HepG2 (cell line): ENCODE measurements at regions not wholly inside any gene's neighbourhood (a gene's known extent, or its start where the extent isn't known, plus 50 kb on each side); places are given as distances from the start of the nearest gene placed in this dataset.

Source experiments
- ATAC-seq: fragments of 200-7000 bp; cut with Tn5 transposase; 3 replicates; pipeline ENCODE4 v1.9.1; 2020; ENCODE audit warnings: mild to moderate bottlenecking, moderate library complexity
- BruUV-seq: library from RNA; stranded (reverse); fragments of 400-500 nt; replicated peaks from 2 replicates; lab custom pipeline; 2021; lab: Mats Ljungman, UMichigan
- CTCF ChIA-PET: fragments of 300-600 bp; formaldehyde crosslinking; extraction: SDS; loops from one replicate; lab custom pipeline; 2021; ENCODE audit warnings: low total read pairs, inconsistent platforms, low intra/inter-chr PET ratio; lab: Yijun Ruan, JAX
- POLR2A ChIA-PET: fragments of 350-600 bp; sonication (Branson Sonifier 250); formaldehyde crosslinking; loops from one replicate; lab custom pipeline; 2020; ENCODE audit warnings: antibody characterized with exemption, inconsistent platforms; lab: Yijun Ruan, JAX
- DNase-seq: peaks from one replicate; pipeline ENCODE4 v3.0.0-alpha.2; 2015; ENCODE audit warnings: low spot score
- FAIRE-seq: peaks from 3 replicates; lab custom pipeline; 2011; peaks lifted over from hg19 to GRCh38; lab: Jason Lieb, UNC
- H2AFZ ChIP-seq: one replicate; pipeline ENCODE4 v1.6.1; 2011; ENCODE audit warnings: low read length, inconsistent platforms
- H3K27ac ChIP-seq: fragments of 300-600 bp; 3 replicates; pipeline ENCODE4 v1.8.0; 2011; ENCODE audit warnings: mixed run types, mild to moderate bottlenecking, mixed read lengths, low read length, inconsistent platforms; ENCODE audit not compliant: insufficient read depth; ENCODE audit errors: extremely low read length
- H3K27me3 ChIP-seq, 2 experiments: fragments of 200-600 bp in 1 of 2; 2 replicates in 1 of 2; 3 replicates in 1 of 2; pipeline versions ENCODE4 v1.6.0 to v1.8.0; 2011; ENCODE audit warnings: low read length in 2 of 2, mild to moderate bottlenecking in 2 of 2, moderate library complexity in 2 of 2, inconsistent platforms in 1 of 2; ENCODE audit not compliant: insufficient read depth in 2 of 2, control insufficient read depth in 1 of 2
- H3K36me3 ChIP-seq, 2 experiments: fragments of 200-600 bp in 1 of 2; replicated peaks in 1 of 2; 2 replicates in 1 of 2; 3 replicates in 1 of 2; pipeline versions ENCODE4 v1.5.1 to v1.8.0; 2011; ENCODE audit warnings: low read length in 2 of 2, inconsistent platforms in 1 of 2; ENCODE audit not compliant: insufficient read depth in 2 of 2, control insufficient read depth in 1 of 2
- H3K4me1 ChIP-seq: 2 replicates; pipeline ENCODE4 v1.5.1; 2012; ENCODE audit warnings: low read length, inconsistent platforms; ENCODE audit not compliant: insufficient read depth
- H3K4me2 ChIP-seq: 2 replicates; pipeline ENCODE4 v1.6.0; 2011; ENCODE audit warnings: low read depth, low read length, inconsistent platforms
- H3K4me3 ChIP-seq, 3 experiments: fragments of 200-600 bp in 1 of 3; sonication (generic), shearing (Covaris generic) in 1 of 3; replicated peaks in 1 of 3; 2 replicates each; pipeline ENCODE4 v1.5.1; 2011 to 2016; ENCODE audit warnings: low read length in 3 of 3, inconsistent platforms in 2 of 3, low read depth in 2 of 3, mild to moderate bottlenecking in 2 of 3, control low read depth in 1 of 3, mixed read lengths in 1 of 3; ENCODE audit not compliant: insufficient read depth in 1 of 3
- H3K79me2 ChIP-seq: one replicate; pipeline ENCODE4 v1.6.1; 2011; ENCODE audit warnings: low read length, inconsistent platforms; ENCODE audit not compliant: insufficient read depth
- H3K9ac ChIP-seq: 2 replicates; pipeline ENCODE4 v1.6.0; 2011; ENCODE audit warnings: mild to moderate bottlenecking, low read depth, low read length, inconsistent platforms; ENCODE audit not compliant: insufficient read depth
- H3K9me3 ChIP-seq: 2 replicates; pipeline ENCODE4 v1.5.1; 2012; ENCODE audit warnings: mild to moderate bottlenecking, low read length
- H4K20me1 ChIP-seq: 2 replicates; pipeline ENCODE4 v1.6.0; 2011; ENCODE audit warnings: inconsistent platforms, mild to moderate bottlenecking, low read length, moderate library complexity; ENCODE audit not compliant: insufficient read depth
- CCDC6 ChIP-seq: sonication (generic); formaldehyde crosslinking; IDR thresholded peaks from 2 replicates; pipeline ENCODE4 v1.8.1; 2022; ENCODE audit warnings: mild to moderate bottlenecking, missing genetic modification reagents, moderate library complexity
- PAF1 ChIP-seq: IDR thresholded peaks from 2 replicates; pipeline ENCODE4 v1.6.1; 2016; ENCODE audit warnings: missing genetic modification reagents, missing compliant biosample characterization
- SRSF4 ChIP-seq: fragments of 200-400 bp; formaldehyde crosslinking; IDR thresholded peaks from one replicate; pipeline ENCODE4 v1.6.1; 2018; ENCODE audit warnings: mild to moderate bottlenecking, low read depth, low read length, moderate library complexity; ENCODE audit not compliant: poor library complexity, severe bottlenecking
- TEAD3 ChIP-seq: optimal IDR thresholded peaks from 2 replicates; pipeline ENCODE3; 2016; ENCODE audit warnings: borderline replicate concordance
- TFDP2 ChIP-seq: sonication (generic); formaldehyde crosslinking; IDR thresholded peaks from 2 replicates; pipeline ENCODE4 v1.4.0; 2020; ENCODE audit warnings: missing genetic modification reagents
- XBP1 ChIP-seq: sonication (generic); formaldehyde crosslinking; IDR thresholded peaks from 2 replicates; pipeline ENCODE4 v1.5.0; 2020; ENCODE audit warnings: missing genetic modification reagents
- ZNF496 ChIP-seq: sonication (generic); formaldehyde crosslinking; IDR thresholded peaks from 2 replicates; pipeline ENCODE4 v1.8.1; 2023; ENCODE audit warnings: mild to moderate bottlenecking, moderate library complexity, missing genetic modification reagents; ENCODE audit not compliant: insufficient replicate concordance
- WGBS: methylation state at CpG from one replicate; pipeline ENCODE4 v1.1.6; 2017; ENCODE audit warnings: low lambda C conversion rate; 5-methylcytosine and 5-hydroxymethylcytosine counted together
- in situ Hi-C: cut with HindIII; loops from 2 replicates; pipeline ENCODE4 v1.10.0; 2017; ENCODE audit warnings: low pct_unique_long_range_greater_than_20kb; ENCODE audit not compliant: extremely low pct_ligation_motif_present
- intact Hi-C: fragments of 100-400 bp; cut with micrococcal nuclease; formaldehyde crosslinking; loops from one replicate; pipeline ENCODE4 v1.10.0; 2022; ENCODE audit not compliant: unreplicated experiment
- TF ChIP-seq, protein P1 (sequence below): sonication (generic); formaldehyde crosslinking; IDR thresholded peaks from 2 replicates; pipeline ENCODE4 v1.5.1; 2020; ENCODE audit warnings: mild to moderate bottlenecking, missing genetic modification reagents, borderline replicate concordance
- TF ChIP-seq, protein P2 (sequence below): sonication (generic); formaldehyde crosslinking; IDR thresholded peaks from 2 replicates; pipeline ENCODE4 v1.4.0; 2020; ENCODE audit warnings: low read depth, missing genetic modification reagents

DNA sequence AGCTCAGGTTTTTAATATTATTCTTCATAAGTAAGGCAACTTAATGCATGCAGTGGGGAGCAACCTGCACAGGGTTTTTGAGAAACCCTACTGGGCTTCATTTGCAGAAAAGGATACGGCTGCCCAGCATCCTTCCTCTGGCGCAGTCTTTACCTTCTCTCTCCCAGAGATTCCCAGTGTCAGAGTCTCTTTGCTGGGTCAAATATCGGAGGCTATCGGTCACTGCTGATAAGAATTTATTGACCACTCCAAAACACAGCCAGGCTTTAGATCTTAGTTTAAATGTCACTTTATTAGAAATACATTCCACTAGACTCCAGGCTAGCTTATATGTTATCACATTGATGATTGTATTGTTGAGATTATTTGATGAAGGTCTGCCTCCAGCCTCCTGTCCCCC lies 147.2 kb upstream of the CPSF6 start:
- TF ChIP-seq PAF1 (CRISPR knock-in tag) (no peak), TFDP2 (CRISPR knock-in tag) (no peak), TEAD3 (CRISPR knock-in tag) (no peak), SRSF4 (no peak), ZNF496 (CRISPR knock-in tag) (no peak), CCDC6 (no peak), XBP1 (CRISPR knock-in tag) (no peak)
- TF ChIP-seq, protein P1, sequence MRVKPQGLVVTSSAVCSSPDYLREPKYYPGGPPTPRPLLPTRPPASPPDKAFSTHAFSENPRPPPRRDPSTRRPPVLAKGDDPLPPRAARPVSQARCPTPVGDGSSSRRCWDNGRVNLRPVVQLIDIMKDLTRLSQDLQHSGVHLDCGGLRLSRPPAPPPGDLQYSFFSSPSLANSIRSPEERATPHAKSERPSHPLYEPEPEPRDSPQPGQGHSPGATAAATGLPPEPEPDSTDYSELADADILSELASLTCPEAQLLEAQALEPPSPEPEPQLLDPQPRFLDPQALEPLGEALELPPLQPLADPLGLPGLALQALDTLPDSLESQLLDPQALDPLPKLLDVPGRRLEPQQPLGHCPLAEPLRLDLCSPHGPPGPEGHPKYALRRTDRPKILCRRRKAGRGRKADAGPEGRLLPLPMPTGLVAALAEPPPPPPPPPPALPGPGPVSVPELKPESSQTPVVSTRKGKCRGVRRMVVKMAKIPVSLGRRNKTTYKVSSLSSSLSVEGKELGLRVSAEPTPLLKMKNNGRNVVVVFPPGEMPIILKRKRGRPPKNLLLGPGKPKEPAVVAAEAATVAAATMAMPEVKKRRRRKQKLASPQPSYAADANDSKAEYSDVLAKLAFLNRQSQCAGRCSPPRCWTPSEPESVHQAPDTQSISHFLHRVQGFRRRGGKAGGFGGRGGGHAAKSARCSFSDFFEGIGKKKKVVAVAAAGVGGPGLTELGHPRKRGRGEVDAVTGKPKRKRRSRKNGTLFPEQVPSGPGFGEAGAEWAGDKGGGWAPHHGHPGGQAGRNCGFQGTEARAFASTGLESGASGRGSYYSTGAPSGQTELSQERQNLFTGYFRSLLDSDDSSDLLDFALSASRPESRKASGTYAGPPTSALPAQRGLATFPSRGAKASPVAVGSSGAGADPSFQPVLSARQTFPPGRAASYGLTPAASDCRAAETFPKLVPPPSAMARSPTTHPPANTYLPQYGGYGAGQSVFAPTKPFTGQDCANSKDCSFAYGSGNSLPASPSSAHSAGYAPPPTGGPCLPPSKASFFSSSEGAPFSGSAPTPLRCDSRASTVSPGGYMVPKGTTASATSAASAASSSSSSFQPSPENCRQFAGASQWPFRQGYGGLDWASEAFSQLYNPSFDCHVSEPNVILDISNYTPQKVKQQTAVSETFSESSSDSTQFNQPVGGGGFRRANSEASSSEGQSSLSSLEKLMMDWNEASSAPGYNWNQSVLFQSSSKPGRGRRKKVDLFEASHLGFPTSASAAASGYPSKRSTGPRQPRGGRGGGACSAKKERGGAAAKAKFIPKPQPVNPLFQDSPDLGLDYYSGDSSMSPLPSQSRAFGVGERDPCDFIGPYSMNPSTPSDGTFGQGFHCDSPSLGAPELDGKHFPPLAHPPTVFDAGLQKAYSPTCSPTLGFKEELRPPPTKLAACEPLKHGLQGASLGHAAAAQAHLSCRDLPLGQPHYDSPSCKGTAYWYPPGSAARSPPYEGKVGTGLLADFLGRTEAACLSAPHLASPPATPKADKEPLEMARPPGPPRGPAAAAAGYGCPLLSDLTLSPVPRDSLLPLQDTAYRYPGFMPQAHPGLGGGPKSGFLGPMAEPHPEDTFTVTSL = no peak
- TF ChIP-seq, protein P2, sequence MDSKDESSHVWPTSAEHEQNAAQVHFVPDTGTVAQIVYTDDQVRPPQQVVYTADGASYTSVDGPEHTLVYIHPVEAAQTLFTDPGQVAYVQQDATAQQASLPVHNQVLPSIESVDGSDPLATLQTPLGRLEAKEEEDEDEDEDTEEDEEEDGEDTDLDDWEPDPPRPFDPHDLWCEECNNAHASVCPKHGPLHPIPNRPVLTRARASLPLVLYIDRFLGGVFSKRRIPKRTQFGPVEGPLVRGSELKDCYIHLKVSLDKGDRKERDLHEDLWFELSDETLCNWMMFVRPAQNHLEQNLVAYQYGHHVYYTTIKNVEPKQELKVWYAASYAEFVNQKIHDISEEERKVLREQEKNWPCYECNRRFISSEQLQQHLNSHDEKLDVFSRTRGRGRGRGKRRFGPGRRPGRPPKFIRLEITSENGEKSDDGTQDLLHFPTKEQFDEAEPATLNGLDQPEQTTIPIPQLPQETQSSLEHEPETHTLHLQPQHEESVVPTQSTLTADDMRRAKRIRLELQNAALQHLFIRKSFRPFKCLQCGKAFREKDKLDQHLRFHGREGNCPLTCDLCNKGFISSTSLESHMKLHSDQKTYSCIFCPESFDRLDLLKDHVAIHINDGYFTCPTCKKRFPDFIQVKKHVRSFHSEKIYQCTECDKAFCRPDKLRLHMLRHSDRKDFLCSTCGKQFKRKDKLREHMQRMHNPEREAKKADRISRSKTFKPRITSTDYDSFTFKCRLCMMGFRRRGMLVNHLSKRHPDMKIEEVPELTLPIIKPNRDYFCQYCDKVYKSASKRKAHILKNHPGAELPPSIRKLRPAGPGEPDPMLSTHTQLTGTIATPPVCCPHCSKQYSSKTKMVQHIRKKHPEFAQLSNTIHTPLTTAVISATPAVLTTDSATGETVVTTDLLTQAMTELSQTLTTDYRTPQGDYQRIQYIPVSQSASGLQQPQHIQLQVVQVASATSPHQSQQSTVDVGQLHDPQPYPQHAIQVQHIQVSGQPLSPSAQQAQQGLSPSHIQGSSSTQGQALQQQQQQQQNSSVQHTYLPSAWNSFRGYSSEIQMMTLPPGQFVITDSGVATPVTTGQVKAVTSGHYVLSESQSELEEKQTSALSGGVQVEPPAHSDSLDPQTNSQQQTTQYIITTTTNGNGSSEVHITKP (CRISPR knock-in tag) = no peak
- TF ChIP-seq, all 625 proteins: peak for 0
- H2AFZ ChIP-seq = no peak overlapping the region
- no peak overlapping the region for H3K27ac ChIP-seq
- ATAC-seq (no peak), FAIRE-seq (no peak), DNase-seq (no peak)
- H3K9me3 ChIP-seq = no peaks in the 10 kb centered on the region
- WGBS = 28% methylated on average over 4 of the region's 4 CpGs
- ChIA-PET POLR2A (no interaction called here), CTCF (no interaction called here)
- no peaks in the 10 kb centered on the region for H3K79me2 ChIP-seq
- no TSS peak for BruUV-seq
- no peaks in the 10 kb centered on the region for H3K4me1 ChIP-seq
- intact Hi-C loops (no loop called here), in situ Hi-C loops (no loop called here)
- peaks cover 0 to 4% of the 10 kb centered on the region in 2 experiments; a peak in 1 of 5 replicates for H3K27me3 ChIP-seq
- H4K20me1 ChIP-seq = no peaks in the 10 kb centered on the region
- no peaks in the 10 kb centered on the region for H3K36me3 ChIP-seq
- no peak overlapping the region for H3K4me3 ChIP-seq
- H3K9ac ChIP-seq = no peak overlapping the region
- no peak overlapping the region for H3K4me2 ChIP-seq
